HG02798 (cell line): ENCODE measurements at regions not wholly inside any gene's neighbourhood (a gene's known extent, or its start where the extent isn't known, plus 50 kb on each side); places are given as distances from the start of the nearest gene placed in this dataset.

Source experiments
- ATAC-seq: cut with Tn5 transposase; IDR thresholded peaks from one replicate; pipeline ENCODE4 v1.9.1; 2021; ENCODE audit warnings: mild to moderate bottlenecking; ENCODE audit not compliant: unreplicated experiment, poor library complexity

GRCh38 chr9:99567436-99567835 is 254.2 kb upstream of the NR4A3 start:
- no peak for ATAC-seq

DNA sequence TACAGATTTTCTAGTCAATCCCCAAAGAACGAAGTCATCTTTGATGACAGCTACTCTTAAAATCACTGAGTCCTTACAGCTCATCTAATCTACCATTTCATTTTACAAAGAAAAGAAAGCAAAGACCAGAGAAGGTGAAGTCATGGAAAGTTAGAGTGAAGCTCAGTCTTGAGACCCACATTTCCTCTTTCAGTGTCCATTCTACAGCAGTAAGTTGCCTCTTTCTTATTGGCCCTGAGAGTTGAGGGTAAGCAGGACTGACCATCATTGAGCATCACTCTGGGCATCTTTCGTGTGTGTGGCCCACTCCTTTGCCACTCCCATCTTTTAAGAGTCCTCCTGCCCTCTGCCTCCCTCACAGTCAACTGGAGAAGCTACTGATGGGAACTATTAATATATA is 251.8 kb upstream of the NR4A3 start:
- ATAC-seq: no peak

- ATAC-seq: no peak
These were observed 249.1 kb upstream of the NR4A3 start for GRCh38 chr9:99572567-99572966.

GRCh38 chr9:99573085-99573484 is 248.6 kb upstream of the NR4A3 start:
- ATAC-seq: no peak

- no peak for ATAC-seq
These were observed 247.8 kb upstream of the NR4A3 start for GRCh38 chr9:99573886-99574285.

DNA sequence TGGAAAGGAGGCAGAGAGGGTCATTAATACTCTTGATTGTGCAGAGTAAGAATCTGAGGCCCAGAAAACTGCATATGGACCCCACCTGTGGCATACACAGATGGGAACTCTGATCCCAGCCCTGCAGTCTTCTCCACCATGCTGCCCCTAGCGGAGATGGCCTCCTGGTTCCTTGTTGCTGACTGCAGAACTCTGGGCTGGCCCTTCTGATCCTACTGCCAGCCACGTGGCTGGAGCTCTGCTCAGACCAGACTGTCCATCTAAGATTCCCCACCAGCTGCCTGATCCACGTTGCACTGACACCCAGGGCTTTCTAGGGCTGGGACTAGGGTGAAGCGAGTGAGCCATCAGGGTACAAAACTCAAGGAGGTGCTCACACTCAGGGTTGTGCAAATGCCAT is 245.7 kb upstream of the NR4A3 start:
- ATAC-seq: no peak

GRCh38 chr9:99576876-99577275 is 244.8 kb upstream of the NR4A3 start:
- ATAC-seq: no peak

DNA sequence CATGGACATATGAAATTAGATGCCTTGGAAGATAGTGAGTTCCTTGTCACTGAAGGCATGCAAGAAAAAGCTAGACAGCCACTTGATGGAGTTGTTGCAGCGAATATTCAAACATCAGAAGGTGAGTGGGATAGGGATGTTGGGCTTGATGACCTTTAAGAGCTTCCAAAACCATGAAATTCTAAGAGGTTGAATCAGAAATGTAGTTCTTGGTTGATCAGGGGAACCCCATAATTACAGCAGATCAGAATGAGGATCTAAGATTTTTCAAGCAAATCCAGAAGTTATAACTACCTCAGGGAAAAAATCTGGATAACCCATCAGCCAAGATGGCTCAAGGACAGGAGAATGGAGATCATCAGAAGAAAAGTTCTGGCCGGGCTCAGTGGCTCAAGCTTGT is 244.3 kb upstream of the NR4A3 start:
- ATAC-seq: no peak

GRCh38 chr9:99578666-99579065 is 243.0 kb upstream of the NR4A3 start:
- no peak for ATAC-seq

- no peak for ATAC-seq
These were observed 241.7 kb upstream of the NR4A3 start for GRCh38 chr9:99579964-99580363.

GRCh38 chr9:99582814-99583213 is 238.9 kb upstream of the NR4A3 start:
- no peak for ATAC-seq

GRCh38 chr9:99588299-99588698 is 233.4 kb upstream of the NR4A3 start:
- no peak for ATAC-seq

DNA sequence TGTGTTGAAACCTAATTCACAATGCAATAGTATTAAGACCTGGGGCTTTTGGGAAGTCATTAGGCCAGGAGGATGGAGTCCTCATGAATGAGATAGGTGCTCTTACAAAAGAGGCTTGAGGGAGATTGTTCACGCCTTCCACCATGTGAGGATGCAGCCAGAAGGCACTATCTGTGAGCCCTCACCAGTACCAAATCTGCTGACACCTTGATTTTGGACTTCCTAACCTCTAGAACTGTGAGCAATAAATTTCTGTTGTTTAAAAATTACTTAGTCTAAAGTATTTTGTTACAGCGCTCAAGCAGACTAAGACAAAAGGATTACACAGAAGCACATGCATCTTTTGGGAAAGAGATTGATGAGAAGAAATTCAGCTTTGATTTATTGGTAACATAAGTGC is 232.9 kb upstream of the NR4A3 start:
- ATAC-seq: no peak

DNA sequence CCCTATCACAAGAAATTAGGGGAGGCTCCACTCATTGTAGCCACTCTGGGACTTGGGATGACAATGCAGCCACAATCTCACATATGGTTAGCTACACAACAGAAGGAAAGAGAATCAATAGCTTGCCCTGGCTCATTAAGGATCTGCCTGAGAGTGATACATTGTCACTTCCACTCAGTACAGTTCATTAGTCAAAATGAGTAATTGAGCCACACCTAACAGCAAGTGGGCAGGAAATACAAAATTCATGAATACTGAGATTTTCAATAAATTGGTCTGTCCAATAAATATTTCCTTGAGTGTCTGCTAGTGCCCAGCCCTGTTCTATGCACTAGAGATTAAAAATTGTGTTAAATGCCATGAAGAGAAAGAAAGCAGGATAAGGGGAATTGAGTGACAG is 231.3 kb upstream of the NR4A3 start:
- no peak for ATAC-seq

- ATAC-seq: no peak
These were observed 230.8 kb upstream of the NR4A3 start for GRCh38 chr9:99590840-99591239.

DNA sequence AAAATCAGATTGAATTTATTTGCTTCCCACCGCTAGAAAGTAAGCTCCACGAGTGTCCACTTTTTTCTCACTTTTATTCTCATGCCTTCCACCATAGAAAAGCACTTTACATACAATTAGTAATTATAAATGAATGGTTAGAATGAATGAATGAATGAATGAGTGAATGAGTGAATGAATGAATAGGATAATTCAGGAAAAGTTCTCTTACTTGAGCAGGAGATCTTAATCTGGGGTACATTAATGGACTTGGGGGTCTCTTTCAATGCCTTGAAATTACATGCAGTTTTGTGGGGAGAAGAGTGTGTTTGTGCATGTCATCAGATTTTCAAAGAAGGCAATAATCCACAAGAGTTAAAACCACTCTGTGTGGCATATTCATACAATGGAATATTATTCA is 229.9 kb upstream of the NR4A3 start:
- no peak for ATAC-seq

DNA sequence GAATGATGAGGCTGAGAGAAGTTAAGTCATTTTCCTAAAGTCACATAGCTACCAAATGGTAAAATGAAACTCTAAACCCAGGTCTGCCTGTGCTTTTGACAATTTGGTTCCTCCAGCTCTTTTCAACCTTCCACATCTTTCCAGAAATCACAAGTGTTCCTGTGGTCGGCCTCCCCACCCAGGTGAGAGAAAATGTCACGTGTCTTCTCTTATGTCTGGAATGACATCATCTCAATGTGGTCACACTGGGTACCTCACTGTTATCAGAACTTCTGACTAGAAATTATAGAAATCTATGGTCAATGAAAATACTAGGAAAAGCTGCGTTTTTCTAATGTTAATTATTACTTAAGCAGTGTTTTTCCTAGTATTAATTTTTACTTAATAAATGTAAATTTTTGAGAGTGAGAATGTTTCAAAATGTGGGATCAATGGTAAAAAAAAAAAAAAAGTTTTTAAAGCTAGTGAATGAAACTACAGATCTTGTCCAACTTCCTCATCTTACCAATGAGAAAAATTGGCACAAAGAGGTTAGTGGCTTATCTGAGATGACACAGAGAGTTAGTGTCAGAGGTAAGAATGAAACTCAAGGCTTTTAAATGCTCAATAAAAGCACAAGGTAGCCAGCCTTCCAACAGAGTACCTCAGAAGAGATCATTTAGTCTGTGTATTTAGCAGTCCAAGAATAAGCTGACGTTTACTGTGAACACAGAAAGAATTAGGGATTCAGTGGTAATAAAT is 228.7 kb upstream of the NR4A3 start:
- peak; percentile 32 for ATAC-seq

GRCh38 chr9:99593610-99594009 is 228.1 kb upstream of the NR4A3 start:
- no peak for ATAC-seq

GRCh38 chr9:99594056-99594780 is 227.5 kb upstream of the NR4A3 start:
- no peak for ATAC-seq

- ATAC-seq: peak; percentile 76
These were observed 225.9 kb upstream of the NR4A3 start for GRCh38 chr9:99595796-99596195.

DNA sequence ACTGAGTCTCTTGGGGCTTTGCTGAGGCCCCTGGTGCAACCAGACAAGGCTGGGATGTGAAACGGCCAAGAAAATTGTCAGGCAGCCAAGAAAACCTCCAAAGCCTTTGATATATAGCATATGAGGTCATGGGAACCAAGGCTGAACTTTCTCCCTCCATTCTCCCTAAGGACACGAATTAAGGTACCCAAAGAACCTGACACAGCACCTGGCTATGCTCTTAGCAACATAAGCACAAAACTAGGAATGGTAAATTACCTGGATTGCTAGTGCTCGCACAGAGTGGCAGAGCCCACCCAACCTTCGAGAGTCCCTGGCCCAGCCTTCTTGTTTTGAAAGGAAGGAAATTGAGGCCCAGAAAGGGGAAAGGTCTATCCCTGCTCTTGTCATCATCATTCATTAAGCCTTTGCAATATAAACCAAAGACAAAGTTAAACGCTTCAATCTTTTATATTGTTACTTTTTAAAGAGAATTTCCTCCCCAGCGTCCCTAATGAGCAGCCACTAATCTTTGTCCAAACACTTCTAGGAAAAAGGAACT is 220.0 kb upstream of the NR4A3 start:
- no peak for ATAC-seq

DNA sequence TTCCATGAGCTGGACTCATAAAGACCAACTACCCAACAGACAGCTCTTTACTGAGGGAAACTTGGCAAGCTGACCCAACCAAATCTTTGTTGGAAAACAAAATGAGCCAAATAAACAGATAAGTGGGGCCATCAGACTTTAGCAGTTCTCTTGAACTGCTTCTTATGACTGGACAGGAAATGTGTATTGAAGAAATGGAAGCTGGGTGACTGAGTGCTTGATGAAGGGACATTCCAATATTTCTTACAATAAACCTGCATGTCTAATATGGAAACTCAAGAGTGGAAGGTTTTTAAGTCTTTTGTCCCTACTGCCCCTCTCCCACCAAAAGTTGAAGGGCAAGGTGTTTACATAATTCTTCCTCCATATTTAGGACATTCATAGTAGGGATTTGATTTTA is 218.8 kb upstream of the NR4A3 start:
- no peak for ATAC-seq
